K562 (cell line): ENCODE measurements at regions not wholly inside any gene's neighbourhood (a gene's known extent, or its start where the extent isn't known, plus 50 kb on each side); places are given as distances from the start of the nearest gene placed in this dataset.

ENCODE experiments used
- ATAC-seq: fragments of 200-7000 bp; cut with Tn5 transposase; 3 replicates; pipeline ENCODE4 v1.9.1; 2020; ENCODE audit warnings: moderate library complexity
- BruUV-seq: library from RNA; stranded (reverse); fragments of 400-500 nt; replicated peaks from 2 replicates; lab custom pipeline; 2021; lab: Mats Ljungman, UMichigan
- CTCF ChIA-PET: fragments of 300-600 bp; formaldehyde crosslinking; extraction: SDS; loops from one replicate; lab custom pipeline; 2021; ENCODE audit warnings: low intra/inter-chr PET ratio; lab: Yijun Ruan, JAX
- POLR2A ChIA-PET: fragments of 300-600, 350-650 bp; sonication (Branson Sonifier 250); formaldehyde crosslinking; extraction: SDS; loops from one replicate; lab custom pipeline; 2021; ENCODE audit warnings: antibody characterized with exemption, inconsistent platforms; lab: Yijun Ruan, JAX
- DNase-seq, 4 experiments: peaks; one replicate each; pipeline versions ENCODE4 v3.0.0 to v3.0.0-alpha.2; 2011 to 2018; ENCODE audit warnings: low spot score in 3 of 4, mixed read lengths in 3 of 4; ENCODE audit errors: extremely low read depth in 1 of 4
- FAIRE-seq: peaks from 2 replicates; lab custom pipeline; 2011; peaks lifted over from hg19 to GRCh38; lab: Jason Lieb, UNC
- H2AFZ ChIP-seq: 2 replicates; pipeline ENCODE4 v1.6.0; 2011; ENCODE audit warnings: low read depth, low read length, control low read depth, inconsistent platforms
- H3K27ac ChIP-seq: fragments of 200-600 bp; 3 replicates; pipeline ENCODE4 v1.8.0; 2011; ENCODE audit warnings: low read depth, mild to moderate bottlenecking, control low read depth, inconsistent platforms, low read length, moderate library complexity, mixed read lengths; ENCODE audit errors: extremely low read depth
- H3K27me3 ChIP-seq, 2 experiments: fragments of 300-600 bp in 1 of 2; 2 replicates in 1 of 2; 3 replicates in 1 of 2; pipeline versions ENCODE4 v1.6.0 to v1.8.0; 2011; ENCODE audit warnings: inconsistent platforms in 2 of 2, low read length in 2 of 2, mild to moderate bottlenecking in 1 of 2, mixed read lengths in 1 of 2, moderate library complexity in 1 of 2; ENCODE audit not compliant: control insufficient read depth in 2 of 2, insufficient read depth in 2 of 2
- H3K36me3 ChIP-seq: fragments of 300-600 bp; 3 replicates; pipeline ENCODE4 v1.8.0; 2011; ENCODE audit warnings: mild to moderate bottlenecking, low read length, inconsistent platforms; ENCODE audit not compliant: control insufficient read depth, insufficient read depth
- H3K4me1 ChIP-seq, 2 experiments: fragments of 200-600 bp in 1 of 2; replicated peaks in 1 of 2; 2 replicates in 1 of 2; 3 replicates in 1 of 2; pipeline versions ENCODE4 v1.5.1 to v1.8.0; 2011; ENCODE audit warnings: inconsistent platforms in 2 of 2, low read length in 2 of 2, mild to moderate bottlenecking in 1 of 2, mixed read lengths in 1 of 2, moderate library complexity in 1 of 2; ENCODE audit not compliant: control insufficient read depth in 2 of 2, insufficient read depth in 2 of 2
- H3K4me2 ChIP-seq: 2 replicates; pipeline ENCODE4 v1.6.1; 2011; ENCODE audit warnings: low read length, control low read depth, inconsistent platforms, mixed read lengths; ENCODE audit not compliant: insufficient read depth
- H3K4me3 ChIP-seq: fragments of 200-600 bp; sonication (generic), shearing (Covaris generic); 2 replicates; pipeline ENCODE4 v1.5.1; 2016; ENCODE audit warnings: control low read depth, inconsistent platforms
- H3K79me2 ChIP-seq: fragments of 200-600 bp; 3 replicates; pipeline ENCODE4 v1.8.0; 2011; ENCODE audit warnings: low read length, inconsistent platforms; ENCODE audit not compliant: control insufficient read depth, insufficient read depth
- H3K9ac ChIP-seq, 2 experiments: 2 replicates each; pipeline versions ENCODE4 v1.6.0 to v1.6.1; 2011; ENCODE audit warnings: low read depth in 2 of 2, low read length in 2 of 2, control low read depth in 1 of 2, inconsistent platforms in 1 of 2, mild to moderate bottlenecking in 1 of 2, mixed read lengths in 1 of 2; ENCODE audit not compliant: insufficient read depth in 1 of 2
- H3K9me1 ChIP-seq: one replicate; pipeline ENCODE4 v1.6.0; 2011; ENCODE audit warnings: inconsistent platforms, mild to moderate bottlenecking, low read length, moderate library complexity; ENCODE audit not compliant: control insufficient read depth, insufficient read depth
- H3K9me3 ChIP-seq: replicated peaks from 2 replicates; pipeline ENCODE4 v1.5.1; 2011; ENCODE audit warnings: low read depth, low read length, inconsistent platforms; ENCODE audit not compliant: control insufficient read depth, insufficient read depth
- H4K20me1 ChIP-seq: replicated peaks from 2 replicates; pipeline ENCODE4 v1.6.1; 2011; ENCODE audit warnings: low read length, inconsistent platforms, mixed read lengths; ENCODE audit not compliant: control insufficient read depth, insufficient read depth
- FUS ChIP-seq: fragments of 200-400 bp; formaldehyde crosslinking; optimal IDR thresholded peaks from 2 replicates; pipeline ENCODE3; 2017; ENCODE audit warnings: low read depth, low read length
- HLTF ChIP-seq: fragments of 450-650 bp; IDR thresholded peaks from 2 replicates; pipeline ENCODE4 v1.6.1; 2016
- JUND ChIP-seq, 2 experiments: IDR thresholded peaks; 2 replicates in 1 of 2; 3 replicates in 1 of 2; pipeline ENCODE4 v1.6.1; 2011; ENCODE audit warnings: borderline replicate concordance in 2 of 2, low read depth in 2 of 2, low read length in 2 of 2, improper control_type of control experiment in 1 of 2, missing biosample characterization in 1 of 2, missing genetic modification characterization in 1 of 2, missing genetic modification reagents in 1 of 2
- MYBL2 ChIP-seq, 2 experiments: fragments of 450-650 bp in 1 of 2; sonication (generic) in 1 of 2; formaldehyde crosslinking in 1 of 2; IDR thresholded peaks; 2 replicates each; pipeline versions ENCODE4 v1.6.1 to v1.8.1; 2017 to 2022; ENCODE audit warnings: borderline replicate concordance in 1 of 2, inconsistent platforms in 1 of 2, low read depth in 1 of 2, mild to moderate bottlenecking in 1 of 2, missing genetic modification reagents in 1 of 2, moderate library complexity in 1 of 2
- RBM17 ChIP-seq: fragments of 200-400 bp; formaldehyde crosslinking; IDR thresholded peaks from 2 replicates; pipeline ENCODE4 v1.6.1; 2017; ENCODE audit warnings: low read depth, mild to moderate bottlenecking, low read length, borderline replicate concordance
- RNF219 ChIP-seq: fragments of 250-450 bp; sonication (Bioruptor Pico); IDR thresholded peaks from 2 replicates; pipeline ENCODE4 v1.5.0; 2022; ENCODE audit warnings: mild to moderate bottlenecking
- TGIF2 ChIP-seq: sonication (generic); formaldehyde crosslinking; IDR thresholded peaks from 2 replicates; pipeline ENCODE4 v1.8.1; 2022; ENCODE audit warnings: mild to moderate bottlenecking, missing genetic modification reagents, moderate library complexity
- UBTF ChIP-seq, 2 experiments: IDR thresholded peaks; 2 replicates each; pipeline ENCODE4 v1.6.1; 2012; ENCODE audit warnings: improper control_type of control experiment in 2 of 2, low read depth in 2 of 2, low read length in 2 of 2, borderline replicate concordance in 1 of 2
- WGBS: fragments of 100-300 bp; shearing (Covaris generic); methylation state at CpG from one replicate; pipeline ENCODE4 v1.1.6; 2016; ENCODE audit warnings: low coverage, mixed read lengths; ENCODE audit not compliant: insufficient coverage; ENCODE audit errors: missing lambda C conversion rate; 5-methylcytosine and 5-hydroxymethylcytosine counted together
- in situ Hi-C: fragments of 300-500 bp; cut with MboI; formaldehyde crosslinking; loops from 4 replicates; pipeline ENCODE4 v1.15.0; 2018; ENCODE audit warnings: inconsistent platforms, mixed read lengths
- intact Hi-C: fragments of 100-400 bp; cut with micrococcal nuclease; formaldehyde crosslinking; loops from 2 replicates; pipeline ENCODE4 v1.14.2; 2022

- Histone ChIP-seq H3K79me2 (no peaks in the 10 kb centered on the region), H3K9ac (no peak overlapping the region), H3K27me3 (peaks cover under 1 to 52% of the 10 kb centered on the region in 2 experiments; a peak in 2 of 5 replicates), H4K20me1 (0 out of 2 replicates have a peak, but pooled peaks cover 3% of the 10 kb centered on the region), H3K9me1 (no peaks in the 10 kb centered on the region), H3K9me3 (no peaks in the 10 kb centered on the region), H3K4me2 (no peak overlapping the region), H3K4me1 (no peaks in the 10 kb centered on the region), H3K27ac (no peak overlapping the region), H3K4me3 (no peak overlapping the region), H2AFZ (no peak overlapping the region), H3K36me3 (no peaks in the 10 kb centered on the region)
- DNase-seq (no peak), FAIRE-seq (no peak), ATAC-seq (no peak)
- TF ChIP-seq HLTF, result no peak
- TF ChIP-seq RBM17, result no peak
- TF ChIP-seq JUND (IDR thresholded peaks at IDR 0.05; ENCODE audit: borderline replicate concordance, low read depth, low read length), result no peak
- TF ChIP-seq JUND (tag; IDR thresholded peaks at IDR 0.05; ENCODE audit: borderline replicate concordance, low read depth, low read length), result no peak
- TF ChIP-seq TGIF2, result no peak
- TF ChIP-seq MYBL2 (IDR thresholded peaks at IDR 0.05; ENCODE audit: low read depth), result no peak
- no peak for TF ChIP-seq MYBL2 (CRISPR knock-in tag; IDR thresholded peaks at IDR 0.05; ENCODE audit: borderline replicate concordance)
- no peak for TF ChIP-seq RNF219 (CRISPR knock-in tag)
- no peak for TF ChIP-seq FUS
- no peak for TF ChIP-seq UBTF (IDR thresholded peaks at IDR 0.05; ENCODE audit: borderline replicate concordance in 1 of 2, low read depth in 2 of 2, low read length in 2 of 2)
- CTCF ChIA-PET, result no interaction called here
- intact Hi-C loops, result no loop called here
- WGBS, result 3% methylated on average over 4 of the region's 4 CpGs
- POLR2A ChIA-PET, result interaction anchor here (0.5 kb wide), 1 partner anchor 36 kb away, joined by 3 read pairs; no protein-coding TSS in a partner anchor
- BruUV-seq, result no TSS peak
- in situ Hi-C loops, result no loop called here
Measured at GRCh38 chr10:47243356-47243755, 56.6 kb upstream of the GDF10 start.
